ENCODE measurements at regions not wholly inside any gene's neighbourhood (a gene's known extent, or its start where the extent isn't known, plus 50 kb on each side); places are given as distances from the start of the nearest gene placed in this dataset.

GRCh38 chr11:93032580-93032979, 63.1 kb downstream of the MTNR1B start:
- TF ChIP-seq CTCF (IDR thresholded peaks at IDR 0.05), result no peak
- TF ChIP-seq POLR2A (IDR thresholded peaks at IDR 0.05), result no peak
- TF ChIP-seq POLR2AphosphoS5 (IDR thresholded peaks at IDR 0.05), result no peak

All from breast epithelium (tissue), 3 donors.